Endothelial cell of umbilical vein (primary cell): ENCODE measurements at regions not wholly inside any gene's neighbourhood (a gene's known extent, or its start where the extent isn't known, plus 50 kb on each side); places are given as distances from the start of the nearest gene placed in this dataset.

Source experiments
- BruUV-seq: library from RNA; stranded (reverse); fragments of 400-500 nt; replicated peaks from 2 replicates; lab custom pipeline; 2021; lab: Mats Ljungman, UMichigan
- CTCF ChIA-PET: fragments of 300-600, 350-600 bp; sonication (Branson Sonifier 250); formaldehyde crosslinking; loops from one replicate; lab custom pipeline; 2021; ENCODE audit warnings: antibody characterized with exemption, inconsistent platforms; lab: Charles Lee
- POLR2A ChIA-PET: fragments of 300-600, 350-600 bp; sonication (Branson Sonifier 250); formaldehyde crosslinking; loops from one replicate; lab custom pipeline; 2021; ENCODE audit warnings: antibody characterized with exemption, inconsistent platforms; lab: Charles Lee
- DNase-seq: peaks from one replicate; pipeline ENCODE4 v3.0.0-alpha.2; 2011; ENCODE audit warnings: low read depth, low spot score
- FAIRE-seq: peaks from 2 replicates; lab custom pipeline; 2011; peaks lifted over from hg19 to GRCh38; lab: Jason Lieb, UNC
- H2AFZ ChIP-seq: 2 replicates; pipeline ENCODE4 v1.6.0; 2012; ENCODE audit warnings: low read depth, low read length, control low read depth, inconsistent platforms
- H3K27ac ChIP-seq: 2 replicates; pipeline ENCODE4 v1.5.1; 2011; ENCODE audit warnings: low read depth, mild to moderate bottlenecking, control low read depth, low read length, moderate library complexity; ENCODE audit not compliant: insufficient read depth
- H3K27me3 ChIP-seq, 2 experiments: 2 replicates each; pipeline versions ENCODE4 v1.6.0 to v1.6.1; 2011; ENCODE audit warnings: low read length in 2 of 2, mixed read lengths in 1 of 2; ENCODE audit not compliant: control insufficient read depth in 2 of 2, insufficient read depth in 2 of 2
- H3K36me3 ChIP-seq, 2 experiments: 2 replicates in 1 of 2; 3 replicates in 1 of 2; pipeline ENCODE4 v1.5.1; 2011; ENCODE audit warnings: low read length in 2 of 2, mild to moderate bottlenecking in 1 of 2, moderate library complexity in 1 of 2; ENCODE audit not compliant: control insufficient read depth in 2 of 2, insufficient read depth in 2 of 2; ENCODE audit errors: extremely low read depth in 1 of 2
- H3K4me1 ChIP-seq: 3 replicates; pipeline ENCODE4 v1.5.1; 2011; ENCODE audit warnings: mild to moderate bottlenecking, low read length; ENCODE audit not compliant: control insufficient read depth, insufficient read depth; ENCODE audit errors: extremely low read depth
- H3K4me2 ChIP-seq: 2 replicates; pipeline ENCODE4 v1.6.1; 2011; ENCODE audit warnings: low read length, control low read depth, mixed read lengths; ENCODE audit not compliant: insufficient read depth
- H3K4me3 ChIP-seq, 3 experiments: fragments of 200-600 bp in 1 of 3; sonication (generic), shearing (Covaris generic) in 1 of 3; replicated peaks in 1 of 3; 2 replicates each; pipeline ENCODE4 v1.5.1; 2011 to 2016; ENCODE audit warnings: control low read depth in 3 of 3, low read length in 3 of 3, mild to moderate bottlenecking in 2 of 3, inconsistent platforms in 1 of 3, low read depth in 1 of 3, moderate library complexity in 1 of 3; ENCODE audit not compliant: insufficient read depth in 1 of 3
- H3K79me2 ChIP-seq: 2 replicates; pipeline ENCODE4 v1.6.0; 2012; ENCODE audit warnings: low read length, inconsistent platforms; ENCODE audit not compliant: control insufficient read depth, insufficient read depth
- H3K9ac ChIP-seq: replicated peaks from 2 replicates; pipeline ENCODE3; 2011; ENCODE audit warnings: low read length, control low read depth; ENCODE audit not compliant: insufficient read depth; ENCODE audit errors: extremely low read depth
- H3K9me1 ChIP-seq: replicated peaks from 3 replicates; pipeline ENCODE4 v1.6.0; 2011; ENCODE audit warnings: mild to moderate bottlenecking, low read length; ENCODE audit not compliant: control insufficient read depth, insufficient read depth; ENCODE audit errors: extremely low read depth
- H3K9me3 ChIP-seq: replicated peaks from 2 replicates; pipeline ENCODE4 v1.5.1; 2012; ENCODE audit warnings: low read length, inconsistent platforms; ENCODE audit not compliant: control insufficient read depth, insufficient read depth
- H4K20me1 ChIP-seq: replicated peaks from 2 replicates; pipeline ENCODE3; 2011; ENCODE audit warnings: mild to moderate bottlenecking, low read length; ENCODE audit not compliant: control insufficient read depth, insufficient read depth; ENCODE audit errors: extremely low read depth
- CTCF ChIP-seq, 2 donors: IDR thresholded peaks; 1 replicate in 1 of 2; 2 replicates in 1 of 2; pipeline ENCODE4 v1.5.1; 2011; ENCODE audit warnings: low read length in 2 of 2, mild to moderate bottlenecking in 2 of 2, moderate library complexity in 2 of 2, control low read depth in 1 of 2, inconsistent platforms in 1 of 2, low read depth in 1 of 2; ENCODE audit not compliant: insufficient read depth in 1 of 2; ENCODE audit errors: extremely low read depth in 1 of 2
- EZH2 ChIP-seq: IDR thresholded peaks from 2 replicates; pipeline ENCODE4 v1.6.1; 2012; ENCODE audit warnings: borderline replicate concordance, low read depth, mild to moderate bottlenecking, moderate library complexity, low read length, inconsistent platforms; ENCODE audit not compliant: severe bottlenecking
- FOS ChIP-seq: IDR thresholded peaks from 2 replicates; pipeline ENCODE4 v1.6.1; 2011; ENCODE audit warnings: mild to moderate bottlenecking, low read length, moderate library complexity, borderline replicate concordance; ENCODE audit not compliant: insufficient read depth
- GATA2 ChIP-seq: IDR thresholded peaks from 2 replicates; pipeline ENCODE4 v1.7.0; 2011; ENCODE audit warnings: low read depth, mild to moderate bottlenecking, moderate library complexity, mixed read lengths, low read length; ENCODE audit not compliant: insufficient read length, insufficient read depth
- JUN ChIP-seq: IDR thresholded peaks from 2 replicates; pipeline ENCODE4 v1.6.1; 2011; ENCODE audit warnings: borderline replicate concordance, low read depth; ENCODE audit not compliant: insufficient read length, insufficient read depth
- MAX ChIP-seq: IDR thresholded peaks from 2 replicates; pipeline ENCODE4 v1.6.1; 2011; ENCODE audit not compliant: insufficient read depth, insufficient read length
- MYC ChIP-seq: IDR thresholded peaks from one replicate; pipeline ENCODE4 v1.6.1; 2011; ENCODE audit warnings: mild to moderate bottlenecking, low read depth, low read length
- POLR2A ChIP-seq: IDR thresholded peaks from 2 replicates; pipeline ENCODE4 v1.6.1; 2012; ENCODE audit warnings: low read depth, mild to moderate bottlenecking, control low read depth, low read length
- POLR2AphosphoS5 ChIP-seq: IDR thresholded peaks from 2 replicates; pipeline ENCODE4 v1.6.1; 2012; ENCODE audit warnings: low read depth, mild to moderate bottlenecking, control low read depth, low read length, moderate library complexity; ENCODE audit not compliant: insufficient read depth
- dilution Hi-C: fragments of 300-500 bp; cut with MboI; formaldehyde crosslinking; loops from one replicate; pipeline ENCODE4 v1.15.0; 2019; ENCODE audit warnings: low sequenced_read_pairs; ENCODE audit not compliant: extremely low pct_ligation_motif_present
- intact Hi-C: fragments of 100-400 bp; cut with micrococcal nuclease; formaldehyde crosslinking; loops from one replicate; pipeline ENCODE4 v1.10.0; 2022

- FAIRE-seq (no peak), DNase-seq (no peak)
- Histone ChIP-seq H3K4me2 (no peak overlapping the region), H2AFZ (no peak overlapping the region), H3K4me3 (no peak overlapping the region), H3K9me1 (no peaks in the 10 kb centered on the region), H4K20me1 (no peaks in the 10 kb centered on the region), H3K9ac (no peak overlapping the region), H3K79me2 (no peaks in the 10 kb centered on the region), H3K4me1 (no peaks in the 10 kb centered on the region), H3K27me3 (no peaks in the 10 kb centered on the region), H3K9me3 (no peaks in the 10 kb centered on the region), H3K27ac (no peak overlapping the region), H3K36me3 (no peaks in the 10 kb centered on the region)
- BruUV-seq, result no TSS peak
- dilution Hi-C loops (no loop called here), intact Hi-C loops (no loop called here)
- TF ChIP-seq MYC (no peak), CTCF (IDR thresholded peaks at IDR 0.05; ENCODE audit: extremely low read depth in 1 of 2, insufficient read depth in 1 of 2, low read depth in 1 of 2, low read length in 2 of 2) (no peak), POLR2AphosphoS5 (no peak), EZH2 (no peak)
- ChIA-PET POLR2A (no interaction called here), CTCF (interaction anchor here (0.9 kb wide), 1 partner anchor 31 kb away, joined by 3 read pairs; no protein-coding TSS in a partner anchor)
Measured at GRCh38 chr3:81980596-81981494, 219.4 kb upstream of the GBE1 start.

GRCh38 chr3:81974751-81975150 lies 213.3 kb upstream of the GBE1 start:
- ChIA-PET POLR2A (no interaction called here), CTCF (no interaction called here)
- Histone ChIP-seq H3K79me2 (no peaks in the 10 kb centered on the region), H3K4me2 (no peak overlapping the region), H3K9me1 (no peaks in the 10 kb centered on the region), H3K9me3 (no peaks in the 10 kb centered on the region), H3K9ac (no peak overlapping the region), H3K4me3 (no peak overlapping the region), H3K27me3 (no peaks in the 10 kb centered on the region), H3K36me3 (no peaks in the 10 kb centered on the region), H4K20me1 (no peaks in the 10 kb centered on the region), H3K4me1 (no peaks in the 10 kb centered on the region), H2AFZ (no peak overlapping the region), H3K27ac (no peak overlapping the region)
- BruUV-seq, result no TSS peak
- intact Hi-C loops, result loop anchor here (10.0 kb wide), 1 partner anchor 60 kb away; no protein-coding TSS in a partner anchor
- DNase-seq, result no peak
- dilution Hi-C loops, result no loop called here
- no peak for TF ChIP-seq CTCF (IDR thresholded peaks at IDR 0.05; ENCODE audit: extremely low read depth in 1 of 2, insufficient read depth in 1 of 2, low read depth in 1 of 2, low read length in 2 of 2)
- TF ChIP-seq GATA2, result no peak
- no peak for TF ChIP-seq FOS
- no peak for TF ChIP-seq EZH2
- TF ChIP-seq MAX, result no peak
- TF ChIP-seq POLR2A, result no peak
- TF ChIP-seq MYC, result no peak
- TF ChIP-seq JUN, result no peak
- no peak for TF ChIP-seq POLR2AphosphoS5
- FAIRE-seq, result no peak
